Ovary (tissue), 3 donors: ENCODE measurements at regions not wholly inside any gene's neighbourhood (a gene's known extent, or its start where the extent isn't known, plus 50 kb on each side); places are given as distances from the start of the nearest gene placed in this dataset.
"Not testable (repeated sequence)": the region's sequence is repeated elsewhere in the genome, so short reads cannot be mapped to it uniquely, and the experiment has no call there.

Source experiments
- EP300 ChIP-seq: sonication (generic); formaldehyde crosslinking; IDR thresholded peaks from one replicate; pipeline ENCODE4 v1.6.1; 2017; ENCODE audit warnings: antibody characterized with exemption
- POLR2A ChIP-seq: fragments of 450-650 bp; IDR thresholded peaks from one replicate; pipeline ENCODE4 v1.6.1; 2017; ENCODE audit warnings: antibody characterized with exemption, mild to moderate bottlenecking, moderate library complexity
- TF ChIP-seq, protein P1 (sequence below), 3 donors: fragments of 450-650 bp in 2 of 3; fragments of 200-600 bp in 1 of 3; IDR thresholded peaks; one replicate each; pipeline versions ENCODE4 v1.5.1 to v1.8.0; 2016 to 2022; ENCODE audit warnings: antibody characterized with exemption in 3 of 3, mild to moderate bottlenecking in 1 of 3
- donor health status: DM: no; HTN: no; CAD: no.

GRCh38 chr12:60236416-60236815 lies 640.6 kb downstream of the SLC16A7 start:
- TF ChIP-seq, protein P1, sequence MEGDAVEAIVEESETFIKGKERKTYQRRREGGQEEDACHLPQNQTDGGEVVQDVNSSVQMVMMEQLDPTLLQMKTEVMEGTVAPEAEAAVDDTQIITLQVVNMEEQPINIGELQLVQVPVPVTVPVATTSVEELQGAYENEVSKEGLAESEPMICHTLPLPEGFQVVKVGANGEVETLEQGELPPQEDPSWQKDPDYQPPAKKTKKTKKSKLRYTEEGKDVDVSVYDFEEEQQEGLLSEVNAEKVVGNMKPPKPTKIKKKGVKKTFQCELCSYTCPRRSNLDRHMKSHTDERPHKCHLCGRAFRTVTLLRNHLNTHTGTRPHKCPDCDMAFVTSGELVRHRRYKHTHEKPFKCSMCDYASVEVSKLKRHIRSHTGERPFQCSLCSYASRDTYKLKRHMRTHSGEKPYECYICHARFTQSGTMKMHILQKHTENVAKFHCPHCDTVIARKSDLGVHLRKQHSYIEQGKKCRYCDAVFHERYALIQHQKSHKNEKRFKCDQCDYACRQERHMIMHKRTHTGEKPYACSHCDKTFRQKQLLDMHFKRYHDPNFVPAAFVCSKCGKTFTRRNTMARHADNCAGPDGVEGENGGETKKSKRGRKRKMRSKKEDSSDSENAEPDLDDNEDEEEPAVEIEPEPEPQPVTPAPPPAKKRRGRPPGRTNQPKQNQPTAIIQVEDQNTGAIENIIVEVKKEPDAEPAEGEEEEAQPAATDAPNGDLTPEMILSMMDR (IDR thresholded peaks at IDR 0.05), result not testable (repeated sequence)
- not testable (repeated sequence) for TF ChIP-seq EP300, POLR2A
